Natural killer cell (primary cell): ENCODE measurements at regions not wholly inside any gene's neighbourhood (a gene's known extent, or its start where the extent isn't known, plus 50 kb on each side); places are given as distances from the start of the nearest gene placed in this dataset.

Source experiments
- ATAC-seq, 3 donors: fragments of 150-1000 bp in 2 of 3; fragments of 200-7000 bp in 1 of 3; cut with Tn5 transposase; 1 replicate in 1 of 3; 2 replicates in 2 of 3; pipeline ENCODE4 v1.10.0; 2021; ENCODE audit warnings: mild to moderate bottlenecking in 2 of 3, moderate library complexity in 2 of 3
- DNase-seq, 2 donors: peaks; one replicate each; pipeline versions ENCODE4 v3.0.0 to v3.0.0-alpha.2; 2013 to 2021; ENCODE audit warnings: mixed read lengths in 1 of 2
- H3K27ac ChIP-seq: one replicate; pipeline ENCODE4 v1.5.1; 2013; ENCODE audit warnings: mild to moderate bottlenecking, low read length
- H3K27me3 ChIP-seq: one replicate; pipeline ENCODE4 v1.6.1; 2013; ENCODE audit warnings: low read length; ENCODE audit not compliant: control insufficient read depth, insufficient read depth
- H3K36me3 ChIP-seq: one replicate; pipeline ENCODE4 v1.6.1; 2013; ENCODE audit warnings: low read length; ENCODE audit not compliant: control insufficient read depth, insufficient read depth
- H3K4me1 ChIP-seq: one replicate; pipeline ENCODE4 v1.6.1; 2013; ENCODE audit warnings: low read length; ENCODE audit not compliant: control insufficient read depth, insufficient read depth
- H3K4me3 ChIP-seq: one replicate; pipeline ENCODE4 v1.5.1; 2013; ENCODE audit warnings: low read length
- H3K9me3 ChIP-seq: one replicate; pipeline ENCODE4 v1.6.1; 2013; ENCODE audit warnings: low read length; ENCODE audit not compliant: control insufficient read depth, insufficient read depth
- H3K27ac Mint-ChIP-seq, 2 donors: one replicate each; pipeline ENCODE4 v1.8.0; 2022; ENCODE audit warnings: mild to moderate bottlenecking in 2 of 2, mixed read lengths in 2 of 2, moderate library complexity in 1 of 2
- H3K27me3 Mint-ChIP-seq, 2 donors: one replicate each; pipeline ENCODE4 v1.8.0; 2022; ENCODE audit warnings: low read depth in 2 of 2, mixed read lengths in 2 of 2
- H3K36me3 Mint-ChIP-seq: one replicate; pipeline ENCODE4 v1.8.0; 2022; ENCODE audit warnings: mixed read lengths
- H3K4me1 Mint-ChIP-seq, 2 donors: one replicate each; pipeline ENCODE4 v1.8.0; 2022; ENCODE audit warnings: mixed read lengths in 2 of 2
- H3K4me3 Mint-ChIP-seq: one replicate; pipeline ENCODE4 v1.8.0; 2022; ENCODE audit warnings: mild to moderate bottlenecking, moderate library complexity, mixed read lengths
- H3K9me3 Mint-ChIP-seq, 2 donors: one replicate each; pipeline ENCODE4 v1.8.0; 2022; ENCODE audit warnings: mixed read lengths in 2 of 2
- CTCF ChIP-seq: fragments of 200-600 bp; IDR thresholded peaks from one replicate; pipeline ENCODE4 v1.8.0; 2022; ENCODE audit warnings: antibody characterized with exemption
- WGBS: methylation state at CpG from one replicate; pipeline ENCODE4 v1.1.7; 2013; ENCODE audit warnings: missing lambda C conversion rate; ENCODE audit not compliant: insufficient coverage; 5-methylcytosine and 5-hydroxymethylcytosine counted together
- intact Hi-C: fragments of 100-400 bp; cut with micrococcal nuclease; formaldehyde crosslinking; loops from one replicate; pipeline ENCODE4 v1.14.2; 2022

- no peak for ATAC-seq
- no peak for TF ChIP-seq CTCF
- H3K9me3 Mint-ChIP-seq: peaks cover 7 to 9% of the 10 kb centered on the region in 2 donors
Observed at GRCh38 chr3:117454254-117454653, 744.7 kb downstream of the TUSC7 start.

GRCh38 chr3:117454908-117455307 lies 745.3 kb downstream of the TUSC7 start:
- no peak overlapping the region for H3K4me3 ChIP-seq
- Mint-ChIP-seq H3K27ac (no peak overlapping the region), H3K27me3 (no peaks in the 10 kb centered on the region), H3K9me3 (peaks cover 7 to 9% of the 10 kb centered on the region in 2 donors), H3K4me3 (no peak overlapping the region), H3K4me1 (no peaks in the 10 kb centered on the region), H3K36me3 (no peaks in the 10 kb centered on the region)
- no peaks in the 10 kb centered on the region for H3K36me3 ChIP-seq
- H3K4me1 ChIP-seq: no peaks in the 10 kb centered on the region
- no peaks in the 10 kb centered on the region for H3K9me3 ChIP-seq
- ATAC-seq (no peak), DNase-seq (no peak)
- 80% methylated on average over 5 of the region's 5 CpGs for WGBS
- intact Hi-C loops: no loop called here
- H3K27ac ChIP-seq: no peak overlapping the region
- TF ChIP-seq CTCF: no peak
- H3K27me3 ChIP-seq: no peaks in the 10 kb centered on the region

More at GRCh38 chr3:117454254-117454653, 744.7 kb downstream of the TUSC7 start:
- intact Hi-C loops: no loop called here
- no peak overlapping the region for H3K4me3 Mint-ChIP-seq
- DNase-seq: no peak
- Histone ChIP-seq H3K9me3 (no peaks in the 10 kb centered on the region), H3K4me3 (no peak overlapping the region), H3K27ac (no peak overlapping the region), H3K27me3 (no peaks in the 10 kb centered on the region), H3K4me1 (no peaks in the 10 kb centered on the region), H3K36me3 (no peaks in the 10 kb centered on the region)
- no peaks in the 10 kb centered on the region for H3K27me3 Mint-ChIP-seq
- WGBS: no CpG with 5 or more reads among the region's 1 CpG
- no peaks in the 10 kb centered on the region for H3K36me3 Mint-ChIP-seq
- H3K4me1 Mint-ChIP-seq: no peaks in the 10 kb centered on the region
- H3K27ac Mint-ChIP-seq: no peak overlapping the region

- Histone ChIP-seq H3K4me1 (no peaks in the 10 kb centered on the region), H3K9me3 (no peaks in the 10 kb centered on the region), H3K27ac (no peak overlapping the region), H3K4me3 (no peak overlapping the region), H3K36me3 (no peaks in the 10 kb centered on the region), H3K27me3 (no peaks in the 10 kb centered on the region)
- intact Hi-C loops: no loop called here
- no peak for ATAC-seq
- Mint-ChIP-seq H3K27me3 (no peaks in the 10 kb centered on the region), H3K36me3 (no peaks in the 10 kb centered on the region), H3K9me3 (peaks cover 7 to 10% of the 10 kb centered on the region in 2 donors), H3K4me1 (no peaks in the 10 kb centered on the region), H3K27ac (no peak overlapping the region), H3K4me3 (no peak overlapping the region)
- DNase-seq: no peak
- no peak for TF ChIP-seq CTCF
- 89% methylated on average over 4 of the region's 6 CpGs for WGBS
Observed at GRCh38 chr3:117455782-117456181, 746.2 kb downstream of the TUSC7 start.

GRCh38 chr3:117463276-117464115 lies 753.9 kb downstream of the TUSC7 start:
- no peak for ATAC-seq
- TF ChIP-seq CTCF: no peak
- Mint-ChIP-seq H3K4me1 (no peaks in the 10 kb centered on the region), H3K4me3 (no peak overlapping the region), H3K27me3 (no peaks in the 10 kb centered on the region), H3K27ac (no peak overlapping the region), H3K9me3 (peaks cover 5 to 8% of the 10 kb centered on the region in 2 donors), H3K36me3 (no peaks in the 10 kb centered on the region)
- Histone ChIP-seq H3K9me3 (no peaks in the 10 kb centered on the region), H3K27ac (no peak overlapping the region), H3K4me1 (no peaks in the 10 kb centered on the region), H3K36me3 (no peaks in the 10 kb centered on the region), H3K4me3 (no peak overlapping the region), H3K27me3 (no peaks in the 10 kb centered on the region)
- 89% methylated on average over 1 of the region's 1 CpG for WGBS
- intact Hi-C loops: no loop called here
- no peak for DNase-seq
